Activated gamma-delta T cell treated with Interleukin-2 at 50 U/mL for 16 hours (primary cell): ENCODE measurements at regions not wholly inside any gene's neighbourhood (a gene's known extent, or its start where the extent isn't known, plus 50 kb on each side); places are given as distances from the start of the nearest gene placed in this dataset.
"Not testable (repeated sequence)": the region's sequence is repeated elsewhere in the genome, so short reads cannot be mapped to it uniquely, and the experiment has no call there.

Experiments used
- DNase-seq: peaks from one replicate; pipeline ENCODE4 v3.0.0-alpha.2; 2020

DNA sequence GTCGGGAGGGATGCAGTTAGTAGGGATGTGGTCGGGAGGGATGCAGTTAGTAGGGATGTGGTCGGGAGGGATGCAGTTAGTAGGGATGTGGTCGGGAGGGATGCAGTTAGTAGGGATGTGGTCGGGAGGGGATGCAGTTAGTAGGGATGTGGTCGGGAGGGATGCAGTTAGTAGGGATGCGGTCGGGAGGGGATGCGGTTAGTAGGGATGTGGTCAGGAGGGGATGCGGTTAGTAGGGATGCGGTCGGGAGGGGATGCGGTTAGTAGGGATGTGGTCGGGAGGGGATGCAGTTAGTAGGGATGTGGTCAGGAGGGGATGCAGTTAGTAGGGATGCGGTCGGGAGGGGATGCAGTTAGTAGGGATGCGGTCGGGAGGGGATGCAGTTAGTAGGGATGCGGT lies 96.2 kb downstream of the BDH1 start:
- peak; percentile 24 for DNase-seq

GRCh38 chr3:197458906-197459470 lies 96.8 kb downstream of the BDH1 start:
- DNase-seq, result no peak

DNA sequence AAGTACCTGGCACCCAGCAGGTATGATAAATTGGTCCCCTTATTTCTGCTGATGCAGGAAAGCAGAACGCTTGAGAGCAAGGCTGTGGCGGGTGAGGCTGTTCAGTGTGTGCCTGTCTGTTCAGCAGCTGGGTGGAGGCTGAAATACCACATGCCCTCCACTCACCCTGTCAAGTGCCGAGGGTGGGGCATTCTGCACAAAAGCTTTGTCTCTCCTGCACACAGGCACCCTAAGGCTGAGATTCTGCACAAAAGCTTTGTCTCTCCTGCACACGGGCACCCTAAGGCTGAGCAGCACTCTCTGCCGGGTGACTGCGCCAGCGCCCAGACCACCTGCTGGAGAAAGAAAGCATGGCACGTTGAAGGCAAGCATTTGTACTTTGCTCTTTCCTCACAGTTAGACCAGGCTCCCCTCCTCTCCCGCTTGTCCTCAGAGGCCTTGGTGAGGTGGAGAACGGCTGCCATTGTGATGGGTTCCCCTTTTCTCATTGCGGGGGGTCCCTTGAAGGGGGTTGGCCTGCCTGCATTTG lies 97.5 kb downstream of the BDH1 start:
- DNase-seq, result no peak

- DNase-seq, result peak; percentile 10
Observed at GRCh38 chr3:197456261-197457091, 99.3 kb downstream of the BDH1 start.

GRCh38 chr3:197454841-197455240 lies 100.9 kb downstream of the BDH1 start:
- DNase-seq, result not testable (repeated sequence)

GRCh38 chr3:197454014-197454413 lies 101.8 kb downstream of the BDH1 start:
- no peak for DNase-seq

DNA sequence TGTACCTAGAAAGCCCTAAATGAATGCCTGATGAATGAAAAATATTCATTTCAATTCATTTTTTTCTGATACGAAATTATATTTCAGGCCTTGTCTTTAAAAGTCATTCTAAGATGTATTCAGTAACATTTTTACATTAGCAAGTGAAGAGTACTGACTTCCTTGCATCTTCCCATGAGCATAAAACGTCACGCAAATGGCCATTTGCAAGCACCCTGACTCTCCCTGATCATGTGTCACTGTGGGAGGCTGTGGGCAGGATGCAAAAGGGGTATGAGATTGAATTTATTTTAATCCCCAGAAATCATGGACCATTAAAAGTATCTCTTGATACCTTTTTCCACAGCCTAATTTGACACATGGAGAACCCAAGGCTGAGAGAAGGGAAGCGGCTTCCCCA lies 105.0 kb downstream of the BDH1 start:
- no peak for DNase-seq

DNA sequence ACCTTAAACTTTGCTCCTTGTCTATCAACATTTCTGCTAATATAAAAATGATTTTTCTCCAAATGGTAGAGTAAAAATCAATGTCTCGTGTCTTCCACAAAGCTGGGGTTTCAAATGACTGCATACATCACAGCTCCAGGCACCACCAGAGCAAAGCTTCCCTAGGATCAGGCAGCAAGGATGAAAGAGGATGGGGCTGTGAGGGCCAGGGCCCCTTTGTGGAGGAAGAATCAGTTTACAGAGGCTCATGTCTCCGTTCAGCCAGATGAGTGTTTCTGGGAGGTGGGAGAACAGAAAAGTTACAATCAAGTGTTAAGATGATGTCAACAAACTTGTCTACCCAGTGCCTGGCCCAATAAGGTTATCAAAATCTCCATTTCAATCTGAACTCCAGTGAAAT lies 105.5 kb downstream of the BDH1 start:
- DNase-seq, result no peak

GRCh38 chr3:197449181-197449580 lies 106.6 kb downstream of the BDH1 start:
- not testable (repeated sequence) for DNase-seq

GRCh38 chr3:197447781-197448180 lies 108.0 kb downstream of the BDH1 start:
- not testable (repeated sequence) for DNase-seq

GRCh38 chr3:197447057-197447456 lies 108.7 kb downstream of the BDH1 start:
- no peak for DNase-seq

- no peak for DNase-seq
Observed at GRCh38 chr3:197446700-197447056, 109.1 kb downstream of the BDH1 start.

- no peak for DNase-seq
Observed at GRCh38 chr3:197445896-197446699, 109.7 kb downstream of the BDH1 start.

- DNase-seq, result no peak
Observed at GRCh38 chr3:197444793-197445379, 110.9 kb downstream of the BDH1 start.

DNA sequence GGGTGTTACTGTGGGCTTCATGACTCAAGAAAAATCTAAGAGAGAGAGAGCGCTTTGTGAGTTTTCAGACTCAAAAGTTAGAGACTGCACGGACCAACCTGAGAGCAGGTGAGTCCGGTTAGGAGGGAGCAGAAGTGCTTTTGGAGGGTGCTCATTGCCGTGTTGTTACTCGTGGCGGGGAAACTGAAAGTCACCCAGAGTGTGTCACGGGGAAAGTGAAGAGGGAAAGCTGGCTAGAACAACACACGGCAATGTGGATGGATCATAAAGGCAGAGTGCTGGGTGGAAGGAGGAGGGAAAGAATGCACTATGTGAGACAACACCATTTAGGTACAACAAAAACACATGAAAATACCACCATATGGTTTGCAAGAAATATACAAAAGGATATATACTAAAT lies 112.3 kb downstream of the BDH1 start:
- no peak for DNase-seq

DNA sequence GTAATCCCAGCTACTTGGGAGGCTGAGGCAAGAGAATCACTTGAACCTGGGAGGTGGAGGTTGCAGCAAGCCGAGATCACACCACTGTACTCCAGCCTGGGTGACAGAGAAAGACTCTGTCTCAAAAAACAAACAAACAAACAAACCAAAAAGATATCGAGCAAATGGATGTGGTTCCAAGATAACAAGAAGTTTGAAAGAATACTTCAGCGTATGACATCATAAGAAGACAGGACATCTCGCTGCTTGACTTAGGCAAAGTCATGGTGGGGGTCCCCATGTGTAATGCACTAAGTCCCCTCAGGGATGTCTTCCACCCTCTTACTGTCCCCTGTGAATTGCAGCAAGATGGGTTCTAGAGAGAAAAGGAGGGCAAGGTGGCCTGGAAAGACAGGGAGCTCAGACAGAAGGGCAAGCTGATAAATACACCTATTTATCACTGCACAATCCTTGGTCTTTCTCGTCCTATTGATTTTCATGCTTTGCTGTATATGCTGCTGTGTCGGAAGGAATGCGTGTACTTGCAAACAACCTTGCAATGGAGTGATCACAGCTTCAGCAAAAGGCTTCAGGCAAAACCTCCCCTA lies 115.0 kb downstream of the BDH1 start:
- DNase-seq, result no peak

GRCh38 chr3:197438906-197439305 lies 116.9 kb downstream of the BDH1 start:
- DNase-seq, result no peak

GRCh38 chr3:197435426-197435825 lies 120.3 kb downstream of the BDH1 start:
- no peak for DNase-seq

GRCh38 chr3:197434830-197435229 lies 120.9 kb downstream of the BDH1 start:
- DNase-seq, result no peak

- no peak for DNase-seq
Observed at GRCh38 chr3:197432384-197433127, 123.2 kb downstream of the BDH1 start.

DNA sequence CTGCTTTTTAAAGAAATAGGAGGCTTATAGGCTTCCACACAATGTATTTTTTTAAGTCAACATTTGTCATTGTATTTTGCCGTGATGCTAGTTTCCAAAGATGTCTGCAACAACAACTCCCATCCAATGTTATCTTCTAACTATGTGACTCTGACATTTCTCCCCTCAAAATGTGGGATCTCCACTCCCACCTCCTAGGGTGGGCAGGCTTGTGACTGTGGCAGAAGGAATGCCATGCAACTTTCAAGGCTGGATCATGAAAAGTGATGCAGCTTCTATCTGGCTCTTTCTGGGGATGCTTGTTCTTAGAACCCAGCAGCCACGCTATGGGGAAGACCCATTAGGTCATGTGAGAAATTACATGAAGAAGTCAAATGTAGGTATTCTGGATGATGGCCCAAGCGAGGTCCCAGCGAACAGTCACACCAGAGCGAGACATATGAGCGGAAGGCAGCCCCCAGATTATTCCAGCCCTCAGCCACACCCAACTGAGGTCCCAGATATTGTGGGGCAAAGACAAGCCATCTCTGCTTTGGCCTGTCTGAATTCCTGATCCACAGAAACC lies 124.3 kb downstream of the BDH1 start:
- no peak for DNase-seq

DNA sequence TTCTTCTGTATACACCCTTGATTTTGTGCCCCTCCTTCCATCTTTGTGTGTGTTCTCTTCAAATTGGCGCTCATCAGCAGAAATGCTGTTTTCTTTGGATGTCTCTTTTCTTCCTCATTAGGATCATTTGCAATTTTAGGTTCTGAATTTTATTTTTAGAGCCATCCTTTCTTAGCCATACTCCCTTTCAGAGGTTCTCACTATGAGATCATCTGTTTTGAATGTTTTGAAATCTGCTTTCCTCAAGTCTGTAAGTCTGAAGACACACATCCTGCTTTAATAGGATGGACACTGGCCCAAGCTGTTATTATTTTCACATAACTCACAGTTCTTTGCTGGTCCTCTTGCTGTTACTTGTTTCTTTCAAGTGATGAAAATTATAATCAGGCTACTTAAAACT lies 124.8 kb downstream of the BDH1 start:
- DNase-seq, result no peak
